Stomach (tissue), 8 donors: ENCODE measurements at regions not wholly inside any gene's neighbourhood (a gene's known extent, or its start where the extent isn't known, plus 50 kb on each side); places are given as distances from the start of the nearest gene placed in this dataset.

ENCODE experiments used
- DNase-seq, 2 donors: peaks; one replicate each; pipeline versions ENCODE4 v3.0.0 to v3.0.0-alpha.2; 2013 to 2019
- H3K27ac ChIP-seq, 5 donors: fragments of 200-600 bp in 4 of 5; sonication (generic) in 4 of 5; one replicate each; pipeline ENCODE4 v1.5.1; 2013 to 2019; ENCODE audit warnings: mild to moderate bottlenecking in 1 of 5, moderate library complexity in 1 of 5
- H3K27me3 ChIP-seq, 3 donors: fragments of 200-600 bp; sonication (generic); one replicate each; pipeline ENCODE4 v1.5.1; 2017 to 2019; ENCODE audit warnings: mixed run types in 1 of 3
- H3K36me3 ChIP-seq, 4 donors: fragments of 200-600 bp; sonication (generic); 1 replicate in 3 of 4; 2 replicates in 1 of 4; pipeline ENCODE4 v1.5.1; 2016 to 2019
- H3K4me1 ChIP-seq, 4 donors: fragments of 200-600 bp; sonication (generic); one replicate each; pipeline ENCODE4 v1.5.1; 2016 to 2019
- H3K4me3 ChIP-seq, 4 donors: fragments of 200-600 bp; sonication (generic) in 3 of 4; one replicate each; pipeline ENCODE4 v1.5.1; 2016 to 2019; ENCODE audit warnings: mild to moderate bottlenecking in 1 of 4
- H3K9me3 ChIP-seq, 4 donors: fragments of 200-600 bp; sonication (generic); one replicate each; pipeline ENCODE4 v1.5.1; 2016 to 2019
- EP300 ChIP-seq: sonication (generic); formaldehyde crosslinking; IDR thresholded peaks from one replicate; pipeline ENCODE4 v1.6.1; 2017; ENCODE audit warnings: antibody characterized with exemption
- POLR2A ChIP-seq, 4 donors: fragments of 450-650 bp; IDR thresholded peaks; one replicate each; pipeline ENCODE4 v1.6.1; 2016; ENCODE audit warnings: antibody characterized with exemption in 4 of 4, control low read depth in 2 of 4, mild to moderate bottlenecking in 1 of 4, moderate library complexity in 1 of 4
- POLR2AphosphoS5 ChIP-seq, 3 donors: sonication (generic); formaldehyde crosslinking; IDR thresholded peaks; one replicate each; pipeline ENCODE4 v1.6.1; 2016; ENCODE audit warnings: antibody characterized with exemption in 3 of 3
- WGBS, 5 donors: extraction: QIAGEN DNeasy Blood & Tissue Kit in 3 of 5; methylation state at CpG; one replicate each; pipeline versions ENCODE4 v1.1.5 to v1.1.7; 2013 to 2018; 5-methylcytosine and 5-hydroxymethylcytosine counted together
- intact Hi-C: fragments of 100-400 bp; cut with DNase I; formaldehyde crosslinking; loops from one replicate; pipeline ENCODE4 v1.15.1; 2023; ENCODE audit warnings: low total_unique reads
- TF ChIP-seq, protein P1 (sequence below), 7 experiments: fragments of 450-650 bp in 4 of 7; fragments of 200-600 bp in 3 of 7; sonication (generic) in 3 of 7; IDR thresholded peaks; one replicate each; pipeline ENCODE4 v1.5.1; 2016 to 2019; ENCODE audit warnings: antibody characterized with exemption in 7 of 7, control low read depth in 2 of 7, mild to moderate bottlenecking in 1 of 7
- donor health status: healthy with polysubstance abuse.
- donor health status: Bipolar disorder and iron deficiency.
- donor health status: healthy.

DNA sequence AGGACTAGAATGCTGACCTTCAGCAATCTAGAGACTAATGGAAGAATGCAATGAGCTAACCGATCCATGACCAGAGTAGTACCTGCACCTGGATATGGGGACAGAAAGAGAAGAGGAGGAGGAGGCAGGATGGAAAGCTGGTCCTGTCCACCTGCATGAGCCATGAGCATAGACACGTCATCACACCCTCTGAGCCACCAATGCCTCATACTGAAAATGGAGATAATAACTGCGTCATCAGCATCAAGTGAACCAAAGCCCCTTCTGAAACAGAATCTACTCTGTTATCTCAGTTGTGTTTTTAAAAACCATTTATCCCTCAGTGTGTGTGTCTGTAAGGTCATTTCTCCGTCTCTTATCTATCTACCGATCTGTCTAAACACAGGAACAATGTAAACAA, 327.0 kb downstream of the BCL11B start:
- intact Hi-C loops, result no loop called here
- 54 to 68% (median 65%) methylated on average over 5 of the region's 5 CpGs for WGBS, 5 donors
- no peaks in the 10 kb centered on the region for H3K36me3 ChIP-seq
- no peaks in the 10 kb centered on the region for H3K27me3 ChIP-seq
- H3K27ac ChIP-seq, result no peak overlapping the region
- peaks cover 0 to 16% (median 9%) of the 10 kb centered on the region in 4 donors for H3K4me1 ChIP-seq
- H3K4me3 ChIP-seq, result no peak overlapping the region
- no peaks in the 10 kb centered on the region for H3K9me3 ChIP-seq
- no peak for DNase-seq
- TF ChIP-seq POLR2A (IDR thresholded peaks at IDR 0.05) (no peak), EP300 (no peak), POLR2AphosphoS5 (IDR thresholded peaks at IDR 0.05) (no peak)
- TF ChIP-seq, protein P1, sequence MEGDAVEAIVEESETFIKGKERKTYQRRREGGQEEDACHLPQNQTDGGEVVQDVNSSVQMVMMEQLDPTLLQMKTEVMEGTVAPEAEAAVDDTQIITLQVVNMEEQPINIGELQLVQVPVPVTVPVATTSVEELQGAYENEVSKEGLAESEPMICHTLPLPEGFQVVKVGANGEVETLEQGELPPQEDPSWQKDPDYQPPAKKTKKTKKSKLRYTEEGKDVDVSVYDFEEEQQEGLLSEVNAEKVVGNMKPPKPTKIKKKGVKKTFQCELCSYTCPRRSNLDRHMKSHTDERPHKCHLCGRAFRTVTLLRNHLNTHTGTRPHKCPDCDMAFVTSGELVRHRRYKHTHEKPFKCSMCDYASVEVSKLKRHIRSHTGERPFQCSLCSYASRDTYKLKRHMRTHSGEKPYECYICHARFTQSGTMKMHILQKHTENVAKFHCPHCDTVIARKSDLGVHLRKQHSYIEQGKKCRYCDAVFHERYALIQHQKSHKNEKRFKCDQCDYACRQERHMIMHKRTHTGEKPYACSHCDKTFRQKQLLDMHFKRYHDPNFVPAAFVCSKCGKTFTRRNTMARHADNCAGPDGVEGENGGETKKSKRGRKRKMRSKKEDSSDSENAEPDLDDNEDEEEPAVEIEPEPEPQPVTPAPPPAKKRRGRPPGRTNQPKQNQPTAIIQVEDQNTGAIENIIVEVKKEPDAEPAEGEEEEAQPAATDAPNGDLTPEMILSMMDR (IDR thresholded peaks at IDR 0.05), result no peak

DNA sequence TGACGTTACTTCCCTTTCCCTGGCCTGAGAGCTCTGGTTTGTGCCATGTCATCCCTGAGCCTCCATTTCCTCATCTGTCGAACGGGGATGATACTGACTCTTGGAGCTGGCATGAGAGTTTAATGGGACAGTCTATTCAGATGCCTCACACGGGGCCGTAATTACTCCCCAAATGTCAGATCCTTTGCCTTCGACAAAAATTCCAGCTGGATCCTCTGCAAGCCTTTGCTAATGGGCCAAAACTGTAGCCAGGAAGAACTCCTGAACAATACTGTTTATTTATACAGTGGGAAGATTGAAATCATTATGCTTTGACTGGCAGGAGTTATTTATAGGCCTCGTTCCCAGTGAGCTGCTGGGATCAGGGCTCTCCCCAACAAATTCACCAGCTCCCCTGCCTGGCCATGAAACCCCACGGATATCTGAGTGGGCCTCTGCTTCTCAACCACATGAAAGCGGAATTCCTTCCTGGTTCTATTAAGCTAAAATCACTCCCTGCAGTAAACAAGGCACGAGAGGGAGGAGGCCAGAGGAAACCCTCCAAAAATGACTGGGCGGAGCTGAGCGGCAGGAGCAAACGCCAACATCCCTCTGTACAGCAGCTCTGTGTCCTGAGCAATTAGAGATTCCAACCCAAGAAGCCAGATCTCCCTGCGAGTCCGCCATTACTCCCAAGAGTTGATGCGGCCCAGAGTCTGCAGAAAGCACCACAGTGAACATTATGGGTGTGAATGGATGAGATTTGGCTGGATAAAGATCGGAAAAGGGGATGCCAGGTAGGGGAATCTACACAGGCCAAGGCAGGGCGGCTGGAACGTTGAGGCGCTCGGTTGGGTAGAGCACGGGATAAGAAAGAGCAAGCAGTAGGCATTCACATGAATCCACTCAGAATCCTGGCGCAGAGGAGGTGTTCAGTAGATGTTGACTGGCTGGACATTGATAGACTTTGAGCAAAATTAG, 326.1 kb downstream of the BCL11B start:
- Histone ChIP-seq H3K27ac (no peak overlapping the region), H3K4me1 (peaks cover 0 to 16% (median 9%) of the 10 kb centered on the region in 4 donors), H3K36me3 (no peaks in the 10 kb centered on the region), H3K4me3 (no peak overlapping the region), H3K9me3 (no peaks in the 10 kb centered on the region), H3K27me3 (no peaks in the 10 kb centered on the region)
- WGBS, 5 donors, result 66 to 70% (median 68%) methylated on average over 23 of the region's 23 CpGs
- TF ChIP-seq, protein P1 (IDR thresholded peaks at IDR 0.05), result no peak
- intact Hi-C loops, result no loop called here
- no peak for DNase-seq

DNA sequence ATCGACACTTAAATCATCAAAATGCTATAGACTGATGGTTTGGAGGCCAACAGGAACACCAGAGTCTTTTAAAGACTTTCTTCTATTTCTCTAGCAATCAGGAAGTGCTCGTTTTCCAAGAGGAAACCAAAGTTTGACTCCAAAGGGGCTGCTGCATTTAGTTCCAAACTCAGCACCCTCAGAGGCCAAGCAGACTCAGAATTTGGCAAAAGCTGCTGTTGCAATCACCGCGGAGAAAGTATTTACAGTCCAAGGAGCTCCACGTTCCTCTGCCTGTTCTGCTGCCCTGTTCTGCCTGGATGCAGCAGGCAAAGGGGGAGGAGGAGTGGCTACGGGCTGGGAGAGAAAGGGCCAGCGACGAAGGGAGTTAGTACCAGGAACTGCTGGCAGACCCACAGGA, 325.1 kb downstream of the BCL11B start:
- intact Hi-C loops, result no loop called here
- H3K4me3 ChIP-seq, result no peak overlapping the region
- no peak for TF ChIP-seq POLR2A (IDR thresholded peaks at IDR 0.05)
- TF ChIP-seq, protein P1 (IDR thresholded peaks at IDR 0.05), result no peak
- TF ChIP-seq EP300, result no peak
- TF ChIP-seq POLR2AphosphoS5 (IDR thresholded peaks at IDR 0.05), result no peak
- H3K4me1 ChIP-seq, result peaks cover 0 to 16% (median 9%) of the 10 kb centered on the region in 4 donors
- no peaks in the 10 kb centered on the region for H3K9me3 ChIP-seq
- no peaks in the 10 kb centered on the region for H3K27me3 ChIP-seq
- no peak overlapping the region for H3K27ac ChIP-seq
- 27 to 36% (median 31%) methylated on average over 8 of the region's 8 CpGs for WGBS, 5 donors
- DNase-seq, result peak in 1 of 2 donors; percentile 44
- no peaks in the 10 kb centered on the region for H3K36me3 ChIP-seq

DNA sequence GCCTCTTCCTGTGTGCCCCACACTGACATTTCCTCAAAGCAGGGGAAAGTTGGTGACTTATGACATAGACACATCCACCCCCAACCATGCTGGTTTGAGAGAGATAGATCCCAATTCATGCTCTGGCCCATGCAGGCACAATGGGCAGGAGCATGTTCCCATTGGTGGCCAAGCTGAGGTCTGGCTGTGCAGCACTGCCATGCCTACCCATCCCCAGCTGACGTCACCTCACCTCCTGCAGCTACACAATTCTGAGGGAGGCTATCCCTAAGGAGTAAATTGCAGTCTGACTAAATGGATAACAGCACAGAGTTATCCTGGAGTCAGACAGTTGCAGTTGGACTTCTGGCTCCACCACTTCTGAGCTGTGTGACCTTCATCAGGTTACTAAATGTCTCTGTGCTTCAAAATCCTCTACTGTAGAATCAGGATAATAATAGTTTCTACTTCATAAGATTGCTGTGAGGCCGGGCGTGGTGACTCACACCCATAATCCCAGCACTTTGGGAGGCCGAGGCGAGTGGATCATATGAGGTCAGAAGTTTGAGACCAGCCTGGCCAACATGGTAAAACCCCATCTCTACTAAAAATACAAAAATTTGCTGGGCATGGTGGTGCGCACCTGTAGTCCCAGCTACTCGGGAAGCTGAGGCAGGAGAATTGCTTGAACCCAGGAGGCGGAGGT, 323.9 kb downstream of the BCL11B start:
- no peak overlapping the region for H3K4me3 ChIP-seq
- no peaks in the 10 kb centered on the region for H3K27me3 ChIP-seq
- TF ChIP-seq, protein P1 (IDR thresholded peaks at IDR 0.05), result no peak
- TF ChIP-seq POLR2A (IDR thresholded peaks at IDR 0.05), result no peak
- TF ChIP-seq POLR2AphosphoS5 (IDR thresholded peaks at IDR 0.05), result no peak
- no peak for TF ChIP-seq EP300
- WGBS, 5 donors, result 88 to 96% (median 94%) methylated on average over 7 to 8 of the region's 8 CpGs
- DNase-seq, result no peak
- intact Hi-C loops, result no loop called here
- no peaks in the 10 kb centered on the region for H3K36me3 ChIP-seq
- peaks cover 0 to 16% (median 9%) of the 10 kb centered on the region in 4 donors for H3K4me1 ChIP-seq
- H3K27ac ChIP-seq, result no peak overlapping the region
- no peaks in the 10 kb centered on the region for H3K9me3 ChIP-seq
